Breast epithelium (tissue), 4 donors: ENCODE measurements at regions not wholly inside any gene's neighbourhood (a gene's known extent, or its start where the extent isn't known, plus 50 kb on each side); places are given as distances from the start of the nearest gene placed in this dataset.

Source experiments
- DNase-seq, 2 donors: peaks; one replicate each; pipeline ENCODE4 v3.0.0-alpha.2; 2019; ENCODE audit warnings: low spot score in 2 of 2
- H3K27ac ChIP-seq, 2 donors: fragments of 200-600 bp; sonication (generic) in 1 of 2; one replicate each; pipeline ENCODE4 v1.5.1; 2016 to 2019; ENCODE audit warnings: mild to moderate bottlenecking in 1 of 2
- H3K27me3 ChIP-seq, 2 donors: fragments of 200-600 bp; sonication (generic) in 1 of 2; one replicate each; pipeline versions ENCODE4 v1.5.1 to v1.6.0; 2017 to 2019; ENCODE audit warnings: control low read depth in 1 of 2, mild to moderate bottlenecking in 1 of 2
- H3K36me3 ChIP-seq: fragments of 200-600 bp; one replicate; pipeline ENCODE4 v1.5.1; 2019
- H3K4me1 ChIP-seq, 2 donors: fragments of 200-600 bp; sonication (generic); one replicate each; pipeline ENCODE4 v1.5.1; 2016 to 2019; ENCODE audit warnings: control low read depth in 1 of 2
- H3K4me3 ChIP-seq, 3 donors: fragments of 200-600 bp; sonication (generic); 1 replicate in 2 of 3; 2 replicates in 1 of 3; pipeline ENCODE4 v1.5.1; 2016 to 2019; ENCODE audit warnings: mild to moderate bottlenecking in 3 of 3, moderate library complexity in 2 of 3
- H3K9me3 ChIP-seq, 2 donors: fragments of 200-600 bp; sonication (generic) in 1 of 2; one replicate each; pipeline ENCODE4 v1.5.1; 2016 to 2019; ENCODE audit warnings: control low read depth in 1 of 2
- POLR2A ChIP-seq: fragments of 450-650 bp; IDR thresholded peaks from one replicate; pipeline ENCODE4 v1.6.1; 2016; ENCODE audit warnings: antibody characterized with exemption, mild to moderate bottlenecking, moderate library complexity
- POLR2AphosphoS5 ChIP-seq, 3 donors: sonication (generic); formaldehyde crosslinking; IDR thresholded peaks; one replicate each; pipeline ENCODE4 v1.6.1; 2017; ENCODE audit warnings: antibody characterized with exemption in 3 of 3
- intact Hi-C: fragments of 100-400 bp; cut with DNase I; formaldehyde crosslinking; loops from one replicate; pipeline ENCODE4 v1.15.1; 2023; ENCODE audit warnings: low total_unique reads
- TF ChIP-seq, protein P1 (sequence below), 3 donors: fragments of 450-650 bp; IDR thresholded peaks; one replicate each; pipeline ENCODE4 v1.5.1; 2016 to 2017; ENCODE audit warnings: antibody characterized with exemption in 3 of 3, mild to moderate bottlenecking in 3 of 3, moderate library complexity in 3 of 3

DNA sequence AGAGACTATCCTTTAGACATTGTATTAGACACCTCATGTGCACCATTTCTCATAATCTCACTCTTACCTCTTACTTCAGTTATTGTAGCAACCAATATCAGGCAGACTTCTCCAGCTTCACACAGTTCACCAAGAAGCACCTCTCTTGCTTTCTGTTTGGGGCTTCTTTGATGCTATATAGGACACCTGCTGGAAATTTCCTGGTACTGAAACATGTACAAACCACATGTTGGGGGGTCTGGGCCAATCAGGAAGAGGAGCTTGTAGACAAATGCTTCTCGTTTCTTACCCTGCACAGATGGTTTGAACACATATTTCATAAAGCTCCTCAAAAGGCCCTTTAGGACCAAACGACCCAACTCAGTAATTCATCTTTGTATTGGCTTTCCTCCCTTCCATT is 212.1 kb downstream of the IZUMO3 start:
- Histone ChIP-seq H3K4me1 (no peaks in the 10 kb centered on the region), H3K27me3 (no peaks in the 10 kb centered on the region), H3K36me3 (no peaks in the 10 kb centered on the region), H3K27ac (no peak overlapping the region), H3K4me3 (no peak overlapping the region), H3K9me3 (no peaks in the 10 kb centered on the region)
- TF ChIP-seq POLR2AphosphoS5 (IDR thresholded peaks at IDR 0.05) (no peak), POLR2A (no peak)
- TF ChIP-seq, protein P1, sequence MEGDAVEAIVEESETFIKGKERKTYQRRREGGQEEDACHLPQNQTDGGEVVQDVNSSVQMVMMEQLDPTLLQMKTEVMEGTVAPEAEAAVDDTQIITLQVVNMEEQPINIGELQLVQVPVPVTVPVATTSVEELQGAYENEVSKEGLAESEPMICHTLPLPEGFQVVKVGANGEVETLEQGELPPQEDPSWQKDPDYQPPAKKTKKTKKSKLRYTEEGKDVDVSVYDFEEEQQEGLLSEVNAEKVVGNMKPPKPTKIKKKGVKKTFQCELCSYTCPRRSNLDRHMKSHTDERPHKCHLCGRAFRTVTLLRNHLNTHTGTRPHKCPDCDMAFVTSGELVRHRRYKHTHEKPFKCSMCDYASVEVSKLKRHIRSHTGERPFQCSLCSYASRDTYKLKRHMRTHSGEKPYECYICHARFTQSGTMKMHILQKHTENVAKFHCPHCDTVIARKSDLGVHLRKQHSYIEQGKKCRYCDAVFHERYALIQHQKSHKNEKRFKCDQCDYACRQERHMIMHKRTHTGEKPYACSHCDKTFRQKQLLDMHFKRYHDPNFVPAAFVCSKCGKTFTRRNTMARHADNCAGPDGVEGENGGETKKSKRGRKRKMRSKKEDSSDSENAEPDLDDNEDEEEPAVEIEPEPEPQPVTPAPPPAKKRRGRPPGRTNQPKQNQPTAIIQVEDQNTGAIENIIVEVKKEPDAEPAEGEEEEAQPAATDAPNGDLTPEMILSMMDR (IDR thresholded peaks at IDR 0.05) = no peak
- intact Hi-C loops = no loop called here
- no peak for DNase-seq

DNA sequence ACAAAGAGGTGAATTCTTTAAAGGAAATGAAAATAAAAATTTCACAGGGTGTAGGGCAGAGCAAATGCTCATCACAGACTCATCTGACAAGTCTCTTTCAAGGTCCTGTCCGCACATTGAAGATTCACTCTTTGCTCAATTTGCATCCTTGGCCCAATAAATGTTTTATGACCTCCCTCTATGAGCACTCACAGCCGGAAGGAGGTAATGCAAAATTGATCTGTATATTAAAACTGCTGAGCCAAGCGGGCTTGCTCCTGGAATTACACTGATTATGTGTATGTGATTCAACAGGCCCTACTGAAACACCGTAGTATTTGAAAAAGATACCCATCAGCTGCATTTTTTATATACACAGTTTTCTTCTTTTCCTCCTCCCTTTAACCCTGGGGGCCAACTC is 246.8 kb downstream of the IZUMO3 start:
- intact Hi-C loops = no loop called here
- H3K36me3 ChIP-seq = no peaks in the 10 kb centered on the region
- H3K27ac ChIP-seq = no peak overlapping the region
- no peaks in the 10 kb centered on the region for H3K4me1 ChIP-seq
- no peak overlapping the region for H3K4me3 ChIP-seq
- H3K9me3 ChIP-seq = peaks cover 3 to 17% of the 10 kb centered on the region in 2 donors
- TF ChIP-seq POLR2AphosphoS5 (IDR thresholded peaks at IDR 0.05) (no peak), POLR2A (no peak)
- TF ChIP-seq, protein P1 (IDR thresholded peaks at IDR 0.05) = no peak
- no peak for DNase-seq
- H3K27me3 ChIP-seq = no peaks in the 10 kb centered on the region

DNA sequence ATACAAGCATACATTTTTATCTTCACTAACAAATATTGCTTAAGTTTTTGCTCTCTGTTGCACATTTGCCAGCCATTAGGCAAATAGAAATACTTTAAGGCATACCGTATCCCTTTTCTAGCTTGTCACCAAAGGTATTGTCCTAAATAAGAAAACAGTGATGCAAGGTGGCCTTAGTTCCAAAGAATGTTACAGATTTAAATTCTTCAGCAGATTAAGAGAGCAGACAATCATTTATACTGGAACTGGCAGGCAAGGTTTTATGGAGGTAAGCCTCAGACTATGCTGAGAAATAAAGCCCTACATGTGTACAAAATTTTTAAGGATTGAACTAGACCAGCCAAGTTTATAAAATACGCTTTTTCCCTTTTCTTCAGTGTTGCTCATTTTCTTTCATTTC is 247.8 kb downstream of the IZUMO3 start:
- no peak for TF ChIP-seq POLR2AphosphoS5 (IDR thresholded peaks at IDR 0.05)
- TF ChIP-seq, protein P1 (IDR thresholded peaks at IDR 0.05) = no peak
- TF ChIP-seq POLR2A = no peak
- Histone ChIP-seq H3K27ac (no peak overlapping the region), H3K4me1 (no peaks in the 10 kb centered on the region), H3K36me3 (no peaks in the 10 kb centered on the region), H3K9me3 (peaks cover 0 to 8% of the 10 kb centered on the region in 2 donors), H3K4me3 (no peak overlapping the region), H3K27me3 (no peaks in the 10 kb centered on the region)
- DNase-seq = no peak
- intact Hi-C loops = no loop called here

DNA sequence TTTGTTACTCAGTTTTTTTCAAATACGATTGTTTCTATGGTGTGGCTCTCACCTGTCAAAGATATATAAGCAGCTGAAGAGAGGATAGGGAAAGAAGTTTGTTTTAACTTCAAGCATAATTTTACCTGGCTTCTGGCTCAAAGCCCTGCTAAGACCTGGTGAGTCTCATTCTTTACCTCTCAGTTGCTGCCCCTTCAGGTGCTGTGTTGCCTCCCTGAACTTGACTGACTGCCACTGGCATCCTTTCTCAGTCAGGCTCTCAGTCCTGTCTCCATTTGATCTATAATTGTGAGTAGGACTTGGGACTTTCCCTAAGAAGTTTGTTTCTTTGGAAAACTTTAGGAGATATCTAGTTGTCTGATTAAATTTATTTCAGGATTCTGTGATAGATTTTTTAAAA is 249.6 kb downstream of the IZUMO3 start:
- Histone ChIP-seq H3K4me3 (no peak overlapping the region), H3K27ac (no peak overlapping the region), H3K4me1 (no peaks in the 10 kb centered on the region), H3K9me3 (peaks cover 0 to under 1% of the 10 kb centered on the region in 2 donors), H3K36me3 (no peaks in the 10 kb centered on the region), H3K27me3 (no peaks in the 10 kb centered on the region)
- intact Hi-C loops = no loop called here
- TF ChIP-seq, protein P1 (IDR thresholded peaks at IDR 0.05) = no peak
- no peak for DNase-seq

DNA sequence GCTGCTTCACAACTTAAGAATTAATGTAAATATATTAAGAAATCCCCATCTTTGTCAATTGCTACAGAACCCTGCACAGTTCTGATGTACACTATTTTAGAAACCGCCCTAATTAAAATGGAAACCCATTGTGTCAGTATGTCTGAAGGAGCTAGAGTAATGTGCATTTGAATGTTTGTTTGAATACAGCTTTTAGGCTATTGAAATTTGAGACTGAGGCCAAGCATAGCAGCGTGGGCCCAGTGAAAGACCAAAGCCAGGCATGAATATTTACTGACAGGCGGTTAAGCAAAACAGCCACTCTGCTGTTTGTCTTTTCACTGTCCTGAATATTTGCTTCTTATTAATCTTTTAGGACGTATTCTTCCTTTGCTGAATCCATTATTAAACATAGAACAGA is 252.3 kb downstream of the IZUMO3 start:
- Histone ChIP-seq H3K36me3 (no peaks in the 10 kb centered on the region), H3K4me1 (no peaks in the 10 kb centered on the region), H3K9me3 (peaks cover 0 to 3% of the 10 kb centered on the region in 2 donors), H3K4me3 (no peak overlapping the region), H3K27me3 (no peaks in the 10 kb centered on the region), H3K27ac (no peak overlapping the region)
- TF ChIP-seq, protein P1 (IDR thresholded peaks at IDR 0.05) = no peak
- TF ChIP-seq POLR2AphosphoS5 (IDR thresholded peaks at IDR 0.05) = no peak
- TF ChIP-seq POLR2A = no peak
- intact Hi-C loops = no loop called here
- no peak for DNase-seq
